ENCODE measurements at regions not wholly inside any gene's neighbourhood (a gene's known extent, or its start where the extent isn't known, plus 50 kb on each side); places are given as distances from the start of the nearest gene placed in this dataset.
"Not testable (repeated sequence)": the region's sequence is repeated elsewhere in the genome, so short reads cannot be mapped to it uniquely, and the experiment has no call there.

GRCh38 chr2:13868275-13868674 is 764.2 kb upstream of the LRATD1 start:
- not testable (repeated sequence) for DNase-seq (ENCODE audit: low read depth)

DNA sequence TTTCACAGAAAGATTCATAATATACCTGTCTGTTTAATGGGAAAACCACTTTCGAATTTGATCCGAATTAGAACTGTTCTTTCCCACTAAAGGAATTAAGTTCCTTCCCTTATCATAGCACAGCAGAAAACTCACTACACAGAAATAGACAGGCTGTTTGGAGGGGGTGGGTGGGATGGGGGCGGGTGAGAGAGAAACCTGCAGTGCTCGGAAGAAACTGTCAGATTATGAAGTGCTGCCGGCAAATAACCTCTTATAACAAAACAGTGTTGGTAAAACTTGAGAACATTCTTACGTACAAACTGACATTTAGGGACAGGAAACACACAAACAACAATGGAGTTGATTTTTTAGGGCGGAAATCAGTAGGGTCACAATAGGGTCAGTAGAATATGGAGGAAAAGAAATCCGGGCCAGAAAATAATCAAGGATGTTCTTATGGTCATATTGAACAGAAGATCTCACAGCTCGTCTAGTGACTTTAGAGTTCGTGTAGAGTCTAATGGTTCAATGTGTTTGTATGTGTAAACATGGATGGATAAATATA is 756.0 kb upstream of the LRATD1 start:
- DNase-seq (ENCODE audit: low read depth), result no peak

GRCh38 chr2:13877571-13877970 is 754.9 kb upstream of the LRATD1 start:
- no peak for DNase-seq (ENCODE audit: low read depth)

DNA sequence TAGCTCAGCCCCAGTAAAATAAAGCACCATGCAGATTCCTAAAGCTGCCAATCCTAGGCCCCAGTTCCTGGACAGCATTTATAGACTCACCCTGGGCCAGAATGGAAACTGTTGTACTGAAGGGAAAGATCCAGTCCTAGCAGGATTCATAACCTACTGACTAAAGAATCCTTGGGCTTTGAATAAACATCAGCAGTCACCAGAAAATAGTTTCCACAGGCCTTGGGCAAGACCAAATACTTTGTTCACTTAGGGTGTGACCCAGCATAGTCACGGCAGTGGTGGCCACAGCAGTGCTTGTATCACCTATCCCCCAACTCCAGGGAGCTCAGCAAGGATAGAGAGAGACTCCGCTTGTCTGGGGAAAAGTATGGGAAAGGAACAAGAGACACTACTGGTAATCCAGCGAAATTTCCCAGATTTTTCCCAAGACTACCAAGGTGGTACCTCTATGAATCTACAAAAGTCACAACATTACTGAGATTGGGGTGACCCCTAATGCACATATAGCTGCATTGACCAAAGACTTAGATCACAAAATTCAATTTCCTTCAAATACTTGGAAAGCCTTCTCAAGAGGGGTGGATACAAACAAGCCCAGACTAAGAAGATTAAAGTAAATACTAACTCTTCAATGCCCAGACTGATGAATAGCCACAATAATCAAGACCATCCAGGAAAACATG is 748.1 kb upstream of the LRATD1 start:
- DNase-seq (ENCODE audit: low read depth), result no peak

DNA sequence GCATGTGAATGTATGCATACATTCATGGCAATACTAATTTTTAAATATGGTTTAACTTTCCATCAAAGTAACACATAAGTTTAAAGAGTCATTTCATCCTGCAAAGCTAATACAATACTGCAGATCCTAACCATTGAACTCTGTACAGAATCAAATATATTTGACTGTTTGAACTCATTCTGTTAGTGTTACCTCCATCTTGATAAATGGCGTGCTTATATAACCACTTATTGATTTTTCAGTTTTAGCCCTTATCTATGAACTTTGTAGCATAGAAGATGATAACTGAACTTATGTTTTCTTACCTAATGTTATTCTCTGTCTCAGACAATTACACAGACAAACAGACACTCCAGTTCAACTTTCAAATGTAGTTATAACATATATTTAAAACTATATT is 731.0 kb upstream of the LRATD1 start:
- no peak for DNase-seq (ENCODE audit: low read depth)

- no peak for DNase-seq (ENCODE audit: low read depth)
Measured at GRCh38 chr2:13905831-13906230, 726.7 kb upstream of the LRATD1 start.

DNA sequence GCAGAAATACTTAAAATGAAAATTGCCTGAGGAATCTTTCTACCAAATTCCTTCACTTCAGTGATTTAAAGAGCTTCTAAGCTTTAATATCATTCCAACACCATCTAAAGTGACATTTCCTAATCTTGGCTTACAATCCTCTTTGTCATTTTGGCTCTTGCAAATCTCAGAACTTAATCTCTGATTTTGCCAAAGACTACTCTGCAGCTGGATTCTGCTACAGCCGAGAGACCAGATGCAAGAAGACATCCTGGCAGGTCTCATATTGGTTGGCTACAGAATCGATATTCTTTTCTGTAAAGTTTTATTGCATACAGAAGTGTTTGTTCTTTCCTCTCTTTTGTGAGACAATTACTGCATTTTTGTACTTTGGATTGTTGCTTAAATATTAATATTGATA is 716.5 kb upstream of the LRATD1 start:
- DNase-seq (ENCODE audit: low read depth), result no peak

GRCh38 chr2:13917958-13918357 is 714.6 kb upstream of the LRATD1 start:
- no peak for DNase-seq (ENCODE audit: low read depth)

DNA sequence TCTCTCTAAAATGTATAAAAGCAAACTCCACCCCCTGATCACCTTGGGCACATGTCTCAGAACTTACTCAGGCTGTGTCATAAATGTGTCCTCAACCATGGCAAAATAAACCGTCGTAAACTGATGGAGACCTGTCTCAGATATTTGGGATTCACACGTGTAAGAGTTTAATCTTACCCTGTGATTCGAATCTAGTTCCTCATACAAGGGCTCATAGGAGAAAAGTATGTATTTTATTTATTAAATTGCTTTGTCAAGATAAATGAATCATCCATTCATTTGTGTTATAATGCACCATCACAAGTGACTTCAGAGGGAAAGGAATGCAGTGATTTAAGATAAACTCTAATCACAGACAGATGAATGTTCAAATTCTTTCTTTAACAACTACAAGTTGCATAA is 712.5 kb upstream of the LRATD1 start:
- no peak for DNase-seq (ENCODE audit: low read depth)

DNA sequence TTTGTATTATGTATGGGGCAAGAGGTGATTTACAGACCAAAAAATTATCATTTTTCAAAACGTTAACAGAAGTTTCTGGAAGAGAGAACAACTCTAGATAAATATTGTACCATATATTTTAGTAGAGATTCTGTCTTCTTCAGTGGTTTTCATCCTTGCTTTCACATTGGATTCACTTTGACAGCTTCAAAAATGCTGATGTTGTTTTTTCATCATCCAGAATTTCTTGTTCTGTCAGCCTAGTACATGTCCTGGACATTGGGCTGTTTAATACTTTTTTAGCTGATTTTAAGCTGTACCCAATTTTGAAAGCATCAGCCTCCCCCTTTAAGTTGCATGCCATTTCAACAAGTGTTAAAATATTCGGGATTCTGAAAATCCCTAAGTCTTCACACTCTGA is 711.3 kb upstream of the LRATD1 start:
- DNase-seq (ENCODE audit: low read depth), result no peak

DNA sequence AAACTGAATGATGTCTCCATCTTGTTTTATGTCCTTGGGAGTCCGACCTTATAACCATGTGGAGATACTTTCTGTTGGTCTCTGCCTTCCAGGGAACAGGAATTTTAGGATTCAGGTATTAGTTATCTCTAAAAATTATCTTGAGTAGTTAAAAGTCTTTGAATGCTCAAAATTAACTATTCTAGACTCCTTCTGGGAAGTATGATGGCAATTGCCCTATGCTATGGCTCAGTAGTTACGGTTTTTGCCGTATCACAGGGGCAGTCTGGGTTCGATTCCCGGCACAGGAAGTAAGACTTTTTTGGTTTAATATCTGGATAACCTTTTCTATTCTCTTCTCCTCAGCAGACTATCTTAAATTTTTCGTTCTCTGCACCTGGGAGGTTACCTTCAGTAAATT is 708.7 kb upstream of the LRATD1 start:
- DNase-seq (ENCODE audit: low read depth), result no peak

GRCh38 chr2:13942111-13942510 is 690.4 kb upstream of the LRATD1 start:
- no peak for DNase-seq (ENCODE audit: low read depth)

GRCh38 chr2:13950761-13951160 is 681.8 kb upstream of the LRATD1 start:
- DNase-seq (ENCODE audit: low read depth), result no peak

- DNase-seq (ENCODE audit: low read depth), result peak; percentile 2
Measured at GRCh38 chr2:13968811-13969210, 663.7 kb upstream of the LRATD1 start.

DNA sequence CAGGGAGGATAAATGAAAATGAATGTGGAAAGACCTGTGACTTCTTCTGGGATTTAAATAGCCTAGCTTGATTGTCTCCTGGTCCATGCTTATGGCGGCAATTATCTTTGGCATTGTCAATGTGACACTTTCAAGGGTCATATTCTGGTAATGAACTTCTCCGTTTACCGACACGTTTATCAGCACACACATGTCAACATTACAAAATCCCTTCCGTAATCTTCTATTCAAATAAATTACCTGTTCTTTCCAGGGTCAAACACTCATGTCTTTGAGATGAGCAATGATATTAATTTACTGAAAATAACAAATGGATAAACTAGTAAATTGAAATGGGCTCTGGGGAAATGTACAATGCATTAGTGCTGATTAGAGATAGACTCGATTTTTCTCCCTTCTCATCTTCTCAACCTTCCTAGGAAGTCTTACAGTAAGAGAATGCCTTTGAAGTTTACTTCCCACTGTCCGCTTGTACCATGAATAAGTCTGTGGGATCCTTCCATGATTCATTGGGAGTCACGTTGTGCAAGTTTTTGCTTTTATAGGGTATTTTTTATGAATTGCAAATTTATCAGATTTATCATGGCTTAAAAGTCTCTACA is 646.3 kb upstream of the LRATD1 start:
- DNase-seq (ENCODE audit: low read depth), result no peak

- DNase-seq (ENCODE audit: low read depth), result no peak
Measured at GRCh38 chr2:13996527-13996926, 636.0 kb upstream of the LRATD1 start.

DNA sequence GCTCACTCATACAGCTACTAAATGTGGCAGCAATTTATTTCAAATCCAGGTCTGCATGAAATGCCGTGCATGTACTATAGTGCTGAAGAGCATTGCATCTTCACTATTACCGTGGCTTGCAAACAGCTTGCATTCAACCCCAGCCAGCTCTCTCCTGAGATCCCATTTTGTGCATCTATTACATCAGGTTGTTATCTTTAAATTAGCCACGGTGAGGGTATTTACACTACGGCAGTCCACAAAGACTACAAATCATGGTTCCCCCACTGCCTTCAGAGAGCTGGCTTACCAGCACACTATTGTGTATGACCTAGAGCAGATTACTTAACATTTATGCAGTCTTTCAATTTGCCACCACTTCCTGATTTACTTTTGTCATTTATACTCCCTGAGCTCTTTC is 621.3 kb upstream of the LRATD1 start:
- no peak for DNase-seq (ENCODE audit: low read depth)

- no peak for DNase-seq (ENCODE audit: low read depth)
Measured at GRCh38 chr2:14015113-14015630, 617.3 kb upstream of the LRATD1 start.

DNA sequence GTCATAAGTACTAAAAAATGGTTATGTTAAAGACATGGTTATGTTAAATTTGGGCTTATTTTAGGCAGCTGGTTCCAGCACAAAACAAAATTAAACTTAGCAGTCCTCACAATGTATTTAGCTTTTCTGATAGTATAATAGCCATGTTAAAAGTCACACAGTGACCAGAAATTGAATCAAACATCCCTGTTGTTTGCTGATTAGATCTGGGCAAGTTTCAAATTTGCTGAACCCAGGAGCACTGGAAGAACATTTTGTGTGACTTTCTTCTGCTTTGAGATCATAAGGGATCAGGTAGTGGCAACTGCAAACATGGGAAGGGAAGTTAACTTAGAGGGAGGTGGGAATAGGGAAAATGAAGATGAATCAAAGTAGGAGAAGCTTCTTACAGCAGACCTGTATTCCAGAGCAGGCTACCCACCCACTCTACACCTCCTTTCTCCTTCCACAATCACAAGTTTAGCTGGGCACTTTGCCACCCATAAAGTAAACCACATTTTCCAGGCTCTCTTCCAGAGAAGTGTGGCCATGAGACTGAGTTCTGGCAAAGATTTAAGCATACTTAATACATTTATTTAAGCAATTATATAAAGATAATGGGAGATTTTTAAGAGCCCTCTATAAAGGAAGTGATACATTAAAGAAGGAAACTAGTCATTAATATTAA is 616.1 kb upstream of the LRATD1 start:
- no peak for DNase-seq (ENCODE audit: low read depth)

- DNase-seq (ENCODE audit: low read depth), result no peak
Measured at GRCh38 chr2:14018620-14019019, 613.9 kb upstream of the LRATD1 start.

- no peak for DNase-seq (ENCODE audit: low read depth)
Measured at GRCh38 chr2:14023558-14023957, 609.0 kb upstream of the LRATD1 start.

- no peak for DNase-seq (ENCODE audit: low read depth)
Measured at GRCh38 chr2:14039134-14039533, 593.4 kb upstream of the LRATD1 start.

- no peak for DNase-seq (ENCODE audit: low read depth)
Measured at GRCh38 chr2:14047491-14047890, 585.0 kb upstream of the LRATD1 start.

Measured in RPMI7951 (cell line).